Activated T-helper 1 cell treated with anti-CD3 and anti-CD28 coated beads, Interleukin-2, amount 50 U/mL, for 16 hours (primary cell): ENCODE measurements at regions not wholly inside any gene's neighbourhood (a gene's known extent, or its start where the extent isn't known, plus 50 kb on each side); places are given as distances from the start of the nearest gene placed in this dataset.
"Not testable (repeated sequence)": the region's sequence is repeated elsewhere in the genome, so short reads cannot be mapped to it uniquely, and the experiment has no call there.

ENCODE experiments used
- DNase-seq, 2 donors: peaks; one replicate each; pipeline ENCODE4 v3.0.0-alpha.2; 2020; ENCODE audit warnings: low read depth in 1 of 2, low spot score in 1 of 2

DNA sequence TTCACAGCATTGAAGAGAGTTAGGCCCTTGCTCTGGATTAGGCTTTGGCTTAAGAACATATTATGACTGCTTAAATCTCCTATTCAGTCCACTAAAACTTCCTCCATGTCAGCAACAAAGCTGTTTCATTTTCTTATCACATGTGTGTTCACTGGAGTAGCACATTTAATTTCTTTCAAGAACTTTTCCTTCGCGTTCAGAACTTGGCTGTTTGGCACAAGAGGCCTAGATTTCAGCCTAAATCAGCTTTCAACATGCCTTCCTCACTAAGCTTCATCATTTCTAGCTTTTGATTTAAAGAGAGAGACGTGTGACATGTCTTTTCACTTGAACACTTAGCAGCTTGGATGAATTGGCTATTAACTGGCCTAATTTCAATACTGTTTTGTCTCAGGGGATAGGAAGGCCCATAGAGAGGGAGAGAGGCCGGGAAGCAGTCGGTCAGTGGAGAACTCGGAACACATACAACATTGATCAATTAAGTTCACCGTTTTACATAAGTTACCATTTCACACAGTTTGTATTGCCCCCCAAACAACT is 885.2 kb upstream of the AUTS2 start:
- no peak for DNase-seq

DNA sequence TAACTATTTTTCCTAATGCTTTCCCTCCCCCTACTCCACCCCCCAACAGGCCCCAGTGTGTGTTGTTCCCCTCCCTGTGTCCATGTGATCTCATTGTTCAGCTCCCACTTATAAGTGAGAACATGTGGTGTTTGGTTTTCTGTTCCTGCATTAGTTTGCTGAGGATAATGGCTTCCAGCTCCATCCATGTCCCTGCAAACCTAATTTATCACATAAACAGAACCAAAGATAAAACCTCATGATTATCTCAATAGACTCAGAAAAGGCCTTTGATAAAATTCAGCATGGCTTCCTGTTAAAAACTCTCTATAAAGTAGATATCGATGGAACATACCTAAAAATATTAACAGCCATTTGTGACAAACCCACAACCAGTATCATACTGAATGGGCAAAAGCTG is 884.1 kb upstream of the AUTS2 start:
- not testable (repeated sequence) for DNase-seq

DNA sequence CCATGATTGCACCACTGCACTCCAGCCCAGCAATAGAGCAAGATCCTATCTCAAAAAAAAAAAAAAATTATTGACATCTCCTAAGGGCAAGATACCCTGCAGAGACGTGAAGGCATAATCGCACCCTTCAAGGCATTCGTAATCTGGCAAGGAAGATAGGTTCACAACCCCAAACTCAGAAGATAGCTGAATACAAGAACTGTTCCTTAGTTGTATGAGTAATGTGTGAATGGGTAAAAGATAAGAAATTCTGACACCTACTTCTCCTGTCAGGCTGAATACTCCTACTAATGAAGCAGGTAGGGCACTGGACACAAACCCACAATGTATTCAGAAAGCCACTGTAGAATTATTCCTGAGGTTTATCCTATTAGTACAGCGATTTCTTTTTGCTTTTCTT is 882.4 kb upstream of the AUTS2 start:
- no peak for DNase-seq

DNA sequence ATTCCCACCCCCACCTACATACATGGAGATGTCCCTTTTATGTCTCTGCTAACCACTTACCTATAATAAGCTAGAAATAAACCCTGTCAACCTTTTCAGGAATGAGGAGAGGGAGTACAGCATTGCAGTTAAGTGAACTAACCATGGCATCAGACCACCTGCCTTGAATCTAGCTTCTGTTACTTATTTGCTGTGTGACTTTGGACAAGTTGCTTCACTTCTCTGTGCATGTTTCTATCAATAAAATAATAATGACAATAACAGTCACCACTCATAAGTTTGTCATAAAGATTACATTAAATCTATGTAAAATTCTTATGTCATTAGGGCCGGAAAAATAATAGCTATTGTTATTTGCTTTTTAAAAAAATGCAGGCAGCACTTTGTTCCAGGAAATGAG is 881.1 kb upstream of the AUTS2 start:
- DNase-seq, result no peak

DNA sequence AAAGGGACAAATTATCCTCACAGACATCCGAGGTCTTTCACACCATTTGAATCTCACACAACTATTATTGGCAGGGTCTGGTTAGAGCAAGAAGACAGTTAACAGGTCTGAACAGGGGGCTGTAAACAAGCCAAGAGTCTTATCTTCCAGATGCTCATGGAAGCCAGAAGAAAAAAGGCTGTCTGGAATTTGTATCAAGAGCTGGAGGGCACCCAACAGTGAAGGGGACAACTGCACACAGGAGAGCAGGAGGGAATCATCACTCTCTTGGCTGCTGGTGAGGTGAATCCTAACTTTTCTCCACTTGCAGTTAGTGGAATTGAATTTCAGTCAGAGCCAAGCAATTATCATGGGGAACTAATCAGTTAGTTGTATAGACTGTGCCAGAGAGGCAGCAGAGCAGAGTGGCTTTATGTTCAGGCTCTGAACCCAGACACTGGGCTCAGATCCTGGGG is 880.2 kb upstream of the AUTS2 start:
- DNase-seq, result no peak

DNA sequence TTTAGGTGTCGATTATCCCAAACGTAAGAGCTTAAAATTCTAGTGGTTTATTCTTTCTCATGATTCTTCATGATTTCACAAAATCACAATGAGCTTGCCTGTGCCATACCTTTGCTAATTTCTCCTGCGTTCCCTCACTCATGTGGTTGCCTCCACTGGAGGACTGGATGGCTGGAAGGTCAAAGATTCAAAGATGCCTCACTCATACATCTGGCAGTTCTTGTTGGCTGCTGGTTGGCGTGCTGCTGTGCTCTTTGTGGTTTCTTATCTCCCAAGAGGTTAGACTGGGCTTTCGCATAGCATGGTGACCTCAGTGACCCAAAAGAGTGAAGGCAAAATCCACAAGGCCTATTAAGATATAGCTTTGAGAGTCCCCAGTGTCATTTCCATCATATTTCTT is 877.6 kb upstream of the AUTS2 start:
- DNase-seq, result no peak

DNA sequence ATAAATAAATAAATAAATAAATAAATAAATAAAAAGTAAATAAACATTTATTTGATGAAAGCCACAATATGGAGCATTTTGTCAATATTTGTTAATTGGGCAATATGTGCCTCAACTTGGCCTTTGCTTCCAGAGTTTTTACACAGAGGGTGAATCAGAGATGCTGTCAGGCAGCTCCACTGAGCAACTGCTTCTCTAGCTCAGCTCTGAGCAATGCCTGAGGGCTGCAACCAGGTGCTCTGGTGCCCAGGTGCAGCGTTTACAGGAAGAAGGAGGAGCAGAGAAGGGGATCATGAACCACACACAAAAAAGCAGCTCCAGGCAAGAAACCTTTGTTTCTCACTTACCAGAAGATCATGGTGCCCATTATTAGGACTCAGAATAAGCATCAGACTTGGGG is 876.2 kb upstream of the AUTS2 start:
- no peak for DNase-seq

DNA sequence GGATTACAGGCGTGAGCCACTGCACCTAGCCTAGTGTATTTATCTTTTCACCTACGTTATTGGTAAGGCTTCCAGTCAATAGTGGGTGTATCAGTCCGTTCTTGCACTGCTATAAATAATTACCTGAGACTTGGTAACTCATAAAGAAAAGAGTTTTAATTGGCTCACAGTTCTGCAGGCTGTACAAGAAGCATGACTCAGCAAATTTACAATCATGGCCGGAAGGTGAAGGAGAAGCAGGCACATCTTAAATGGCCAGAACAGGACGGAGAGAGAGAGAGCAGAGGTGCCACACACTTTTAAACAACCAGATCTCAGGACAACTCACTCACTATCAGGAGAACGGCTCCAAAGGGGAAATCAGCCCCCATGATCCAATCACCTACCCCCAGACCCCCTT is 873.3 kb upstream of the AUTS2 start:
- no peak for DNase-seq

DNA sequence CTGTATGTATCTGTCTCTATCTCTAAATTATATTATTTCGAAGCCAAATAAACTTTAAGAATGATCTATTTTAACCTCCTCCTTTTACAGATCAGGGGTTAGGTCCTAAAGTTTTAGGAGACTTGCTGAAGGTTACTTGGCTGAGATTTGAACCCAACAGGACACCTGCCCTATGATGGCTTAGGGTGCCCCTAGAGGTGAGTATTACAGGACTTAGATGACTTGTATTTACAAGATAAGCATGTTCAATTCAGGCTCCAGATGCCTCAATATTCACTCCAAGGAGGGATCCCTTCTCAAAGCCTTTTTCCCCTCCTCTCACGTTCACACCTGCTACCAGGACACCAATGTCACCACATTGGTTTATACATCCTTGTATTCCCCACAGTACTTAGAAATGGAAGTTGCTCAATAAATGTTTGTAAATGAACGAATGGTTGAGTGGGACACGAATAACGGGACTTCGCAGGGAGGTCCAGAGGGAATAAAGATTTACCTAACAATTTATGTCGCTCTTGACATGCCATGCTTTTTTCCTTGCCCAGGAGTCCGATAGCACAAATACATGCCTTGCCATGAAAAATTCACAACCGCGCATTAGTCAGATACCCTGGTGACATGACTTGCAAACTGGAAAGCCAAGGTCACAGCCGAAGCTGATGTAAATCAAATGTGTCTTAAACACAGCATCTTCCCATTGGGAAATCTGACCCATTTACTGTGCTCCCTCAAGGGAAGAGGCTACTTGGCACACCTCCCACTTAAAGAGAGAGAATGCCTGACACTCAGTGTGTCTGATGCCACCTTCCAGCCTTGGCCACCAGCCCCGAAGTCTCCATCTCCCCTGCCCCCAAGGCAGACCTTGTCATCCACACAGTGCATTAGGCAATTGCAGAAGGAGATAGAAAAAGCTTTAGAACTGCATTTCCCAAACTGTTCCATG is 872.2 kb upstream of the AUTS2 start:
- DNase-seq, result no peak

DNA sequence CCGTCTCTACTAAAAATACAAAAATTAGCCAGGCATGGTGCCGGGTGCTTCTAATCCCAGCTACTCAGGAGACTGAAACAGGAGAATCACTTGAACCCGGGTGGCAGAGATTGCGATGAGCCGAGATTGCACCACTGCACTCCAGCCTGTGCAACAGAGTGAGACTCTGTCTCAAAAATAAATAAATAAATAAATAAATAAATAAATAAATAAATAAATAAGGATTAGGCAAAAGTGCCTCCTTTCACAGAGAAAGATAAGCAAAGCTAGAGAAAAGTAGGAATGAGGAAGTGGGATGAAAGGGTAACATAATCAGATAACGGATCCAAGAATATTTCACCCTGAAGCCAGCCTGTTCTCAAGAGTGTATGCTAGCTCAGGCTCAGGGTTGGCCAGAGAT is 869.6 kb upstream of the AUTS2 start:
- not testable (repeated sequence) for DNase-seq

DNA sequence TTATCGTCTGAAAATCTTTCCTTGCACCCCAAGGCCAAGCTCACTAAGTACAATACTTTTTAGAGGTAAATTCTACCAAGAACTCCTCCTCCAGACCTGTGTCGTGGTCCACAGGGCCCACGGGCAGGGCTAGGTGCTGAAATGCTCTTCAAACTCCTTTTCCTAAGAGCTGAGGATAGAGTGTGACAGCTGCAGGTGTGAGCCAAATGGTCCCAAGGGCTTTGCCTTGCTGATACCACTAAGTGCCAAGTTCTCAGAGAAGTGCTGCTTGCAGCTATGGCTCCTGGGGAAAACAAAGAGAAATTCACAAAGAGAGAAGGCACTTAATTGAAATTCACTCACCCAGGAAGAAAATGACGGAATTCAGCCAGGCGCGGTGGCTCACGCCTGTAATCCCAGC is 868.9 kb upstream of the AUTS2 start:
- DNase-seq, result no peak

DNA sequence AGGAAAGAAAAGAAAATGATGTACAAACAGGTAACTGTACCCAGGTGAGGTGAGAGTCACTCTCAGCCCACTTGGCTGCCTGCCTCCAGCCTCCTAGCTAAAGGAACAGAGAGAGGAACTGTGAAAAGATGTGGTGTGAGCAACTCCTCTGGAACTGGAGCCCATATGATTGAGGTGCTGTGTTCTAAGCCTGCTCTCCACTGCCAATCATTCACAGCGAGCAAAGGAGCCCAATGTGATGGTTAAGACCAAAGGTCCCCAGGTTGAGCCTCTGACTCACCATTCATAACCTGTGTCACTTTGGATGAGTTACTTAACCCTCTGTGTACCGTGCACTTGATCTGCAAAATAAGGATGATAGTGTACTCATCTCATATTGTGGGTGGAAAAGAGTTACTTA is 868.1 kb upstream of the AUTS2 start:
- no peak for DNase-seq

DNA sequence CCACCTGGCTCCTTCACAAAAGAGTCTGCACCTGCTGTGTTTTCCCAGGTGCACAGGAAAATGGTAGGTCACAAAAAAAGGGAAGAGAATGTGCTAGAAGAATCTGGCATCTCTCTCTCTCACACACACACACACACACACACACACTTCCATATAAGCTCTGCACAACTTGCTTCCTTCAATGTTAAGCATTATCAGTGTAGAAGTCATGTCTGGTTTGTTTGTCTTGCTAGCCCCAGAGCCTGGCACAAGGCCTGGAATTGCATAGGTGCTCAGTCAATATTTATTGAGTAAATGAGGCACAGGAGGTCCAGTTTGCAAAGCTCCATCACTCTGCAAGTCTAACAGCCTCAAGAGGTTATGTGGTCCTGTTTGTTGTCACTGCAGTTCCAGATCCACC is 867.3 kb upstream of the AUTS2 start:
- DNase-seq, result no peak

DNA sequence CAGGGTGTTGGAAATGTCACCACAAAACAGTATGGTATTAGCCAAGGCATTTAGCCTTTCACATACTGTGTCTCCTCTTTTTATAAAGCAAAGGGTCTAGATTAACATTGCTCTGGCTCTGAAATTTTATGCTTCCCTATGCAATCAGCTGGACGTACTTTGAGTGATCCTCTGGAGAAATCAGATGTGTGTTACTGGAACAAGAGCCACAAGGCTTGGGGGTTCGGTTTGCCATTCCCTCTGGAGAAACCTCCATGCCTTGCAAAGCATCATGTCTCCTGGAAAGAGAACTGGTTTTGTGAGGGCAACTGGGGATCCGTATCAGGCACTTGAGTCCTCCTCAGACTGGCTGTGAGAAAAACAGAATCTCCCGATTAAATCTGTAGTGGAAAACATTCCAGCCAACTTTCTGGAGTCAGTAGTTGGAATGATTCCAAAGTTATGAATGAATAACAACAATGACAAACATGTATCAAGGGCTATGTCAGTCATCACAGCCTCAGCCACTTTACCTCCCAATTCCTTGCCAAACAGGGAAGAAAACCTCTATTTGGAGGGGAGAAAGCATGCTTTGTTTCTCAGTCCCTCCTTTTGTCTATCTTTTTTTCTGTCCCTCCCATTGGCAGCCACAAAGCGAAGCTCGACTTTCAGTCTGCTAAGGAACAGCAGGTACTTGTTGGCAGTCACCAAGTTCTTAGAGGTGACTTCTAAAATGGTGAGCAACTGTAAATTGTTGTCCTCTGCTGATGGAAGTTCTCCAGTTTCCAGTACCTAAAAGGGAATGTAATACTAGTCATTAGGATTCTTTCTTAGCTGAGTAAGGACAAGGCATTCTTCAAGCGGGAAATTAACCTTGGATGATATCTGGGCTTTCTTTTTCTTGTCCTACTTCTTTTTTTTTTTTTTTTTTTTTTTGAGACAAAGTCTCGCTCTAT is 864.8 kb upstream of the AUTS2 start:
- DNase-seq, result no peak

DNA sequence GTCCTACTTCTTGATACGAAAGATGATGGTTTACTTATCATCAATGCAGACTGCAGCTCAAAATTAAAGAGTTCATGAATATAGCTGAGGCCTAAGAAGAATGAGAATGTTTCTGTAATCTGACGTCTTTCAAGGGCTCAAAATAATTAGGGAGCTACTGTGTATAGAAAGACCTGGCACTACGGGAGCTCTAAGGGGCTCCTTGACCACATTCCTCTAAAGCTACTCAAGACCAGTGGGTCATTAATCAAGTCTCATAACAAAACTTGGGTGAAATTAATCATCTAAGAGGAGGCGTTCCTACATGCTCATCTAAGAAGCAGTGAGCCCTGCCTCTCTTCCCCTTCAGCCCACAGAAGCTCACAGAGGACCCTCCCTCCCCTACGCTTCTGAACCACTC is 863.8 kb upstream of the AUTS2 start:
- DNase-seq, result no peak

DNA sequence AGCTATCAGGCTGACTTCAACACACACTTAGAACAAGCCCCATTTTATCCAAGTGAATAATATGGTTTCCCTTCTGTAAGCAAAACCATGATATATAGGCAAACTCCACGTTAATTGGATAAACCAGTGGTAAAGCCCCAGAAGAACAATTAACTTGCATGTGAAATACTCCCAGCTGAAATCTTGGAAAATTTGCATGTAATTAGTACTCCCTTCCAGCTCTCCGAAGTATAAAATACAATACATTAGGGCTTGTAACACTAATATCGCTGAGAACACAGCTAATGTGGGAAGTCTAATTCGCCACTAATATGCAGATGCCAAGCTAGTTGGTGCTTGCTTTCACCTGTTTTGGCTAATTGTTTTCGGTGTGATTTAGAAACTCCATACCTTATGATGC is 859.0 kb upstream of the AUTS2 start:
- DNase-seq, result no peak

DNA sequence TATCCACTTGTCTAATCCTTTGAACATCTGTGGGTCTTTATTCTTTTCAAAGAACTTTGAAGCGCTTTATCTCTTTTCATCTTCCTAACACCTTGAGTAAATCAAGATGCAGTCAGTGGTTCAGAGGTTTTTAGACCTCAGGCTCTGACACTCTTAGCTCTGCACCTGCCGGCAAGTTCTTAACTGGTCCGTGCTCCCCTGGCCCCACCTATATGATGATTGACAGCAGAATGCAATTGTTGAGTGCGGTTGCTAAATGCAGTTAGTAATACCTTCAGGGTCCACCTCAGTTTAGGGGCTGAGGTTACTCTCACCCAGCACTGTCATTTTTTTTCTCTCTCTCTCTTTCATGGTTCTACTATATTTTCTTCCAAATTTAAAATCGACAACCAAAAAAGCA is 854.2 kb upstream of the AUTS2 start:
- DNase-seq, result no peak

DNA sequence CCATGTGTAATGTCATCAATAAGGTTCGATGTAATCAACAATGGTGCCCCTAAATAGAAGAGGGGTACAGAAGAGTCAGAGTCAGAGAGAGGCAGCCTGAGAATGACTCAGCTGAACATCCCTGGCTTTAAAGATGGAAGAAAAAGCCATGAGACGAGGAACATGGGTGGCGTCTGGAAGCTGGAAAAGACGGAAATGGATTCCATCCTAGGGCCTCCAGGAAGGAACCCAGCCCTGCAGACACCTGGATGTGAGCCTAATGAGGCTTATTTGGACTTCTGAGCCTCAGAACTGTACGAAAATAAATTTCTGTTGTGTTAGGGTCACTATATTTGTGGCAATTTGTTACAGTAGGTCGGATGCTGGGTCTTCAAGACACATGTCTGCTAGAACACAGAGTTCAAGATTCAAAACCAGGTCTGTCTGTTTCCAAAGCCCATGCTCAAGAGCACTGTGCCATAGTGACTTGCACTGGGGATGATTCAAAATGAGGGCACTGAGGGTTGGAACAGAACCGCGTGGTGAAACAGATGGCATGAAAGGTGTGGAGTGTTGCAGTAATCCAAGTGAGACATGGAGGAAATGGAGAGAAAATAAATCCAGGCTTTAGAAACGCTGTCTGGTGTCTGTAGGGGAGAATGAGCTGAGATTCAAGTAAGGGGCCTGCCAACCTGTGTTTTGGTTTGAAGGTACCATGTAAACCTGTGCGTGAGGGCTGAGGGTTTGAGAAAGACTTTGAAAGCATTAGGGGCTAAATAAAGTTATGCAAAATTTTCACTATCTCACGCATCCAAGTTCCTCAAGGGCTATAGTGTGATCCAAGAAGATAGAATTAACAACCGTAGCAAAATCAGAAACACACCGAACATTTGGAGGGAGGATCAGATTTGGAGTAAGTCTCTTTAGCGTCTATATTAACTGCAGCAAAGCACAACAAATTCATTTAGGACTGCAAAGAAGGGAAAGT is 849.1 kb upstream of the AUTS2 start:
- DNase-seq, result no peak

DNA sequence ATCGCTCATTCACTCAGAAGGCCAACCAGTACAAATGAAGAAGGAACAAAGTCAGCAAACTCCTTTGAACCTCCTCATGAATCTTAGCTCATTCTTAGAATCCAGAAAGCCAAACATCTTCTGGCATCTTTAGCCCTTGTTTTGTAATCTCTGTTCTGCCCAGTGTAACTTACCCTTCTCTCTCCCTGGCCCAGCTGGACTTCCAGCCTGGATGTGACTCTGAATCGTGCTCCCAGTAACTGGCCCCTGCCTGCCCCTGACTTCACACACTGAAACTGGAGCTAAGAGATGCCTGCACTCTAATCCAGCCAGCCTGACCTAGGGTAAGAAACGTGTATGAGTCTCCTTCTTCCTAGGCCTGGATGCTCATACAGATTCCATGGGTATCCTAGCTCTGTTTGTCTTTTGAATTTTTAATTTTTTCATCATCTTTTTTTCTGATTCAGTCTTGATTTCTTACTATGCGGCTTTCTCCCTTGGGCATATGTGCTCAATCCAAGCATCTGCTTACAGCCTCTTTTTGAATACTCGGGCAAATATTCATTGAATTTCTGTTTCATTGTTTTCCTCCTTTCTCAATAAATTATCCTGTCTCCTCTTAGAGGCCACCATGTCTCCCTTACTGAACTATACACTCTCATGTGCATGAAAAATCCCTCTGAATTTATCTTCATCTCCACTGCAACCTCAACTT is 845.6 kb upstream of the AUTS2 start:
- no peak for DNase-seq

DNA sequence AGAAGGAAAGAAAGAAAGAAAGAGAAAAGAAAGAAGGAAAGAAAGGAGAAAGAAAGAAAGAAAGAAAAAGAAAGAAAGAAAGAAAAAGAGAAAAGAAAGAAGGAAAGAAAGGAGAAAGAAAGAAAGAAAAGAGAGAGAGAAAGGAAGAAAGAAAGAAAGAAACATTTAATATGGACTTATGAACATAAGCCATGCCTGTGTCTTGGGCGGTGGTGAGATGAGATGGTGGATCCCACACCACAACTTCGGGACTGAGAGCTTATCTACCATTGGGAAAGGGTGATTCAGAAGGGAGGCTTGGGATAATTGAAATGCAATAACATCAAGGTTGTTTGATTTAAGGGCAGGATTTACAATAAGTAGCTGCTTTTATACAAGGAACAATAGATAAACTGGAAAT is 843.9 kb upstream of the AUTS2 start:
- DNase-seq, result no peak
